ENCODE measurements at regions not wholly inside any gene's neighbourhood (a gene's known extent, or its start where the extent isn't known, plus 50 kb on each side); places are given as distances from the start of the nearest gene placed in this dataset.

- DNase-seq (ENCODE audit: low read depth): no peak
These were observed 467.6 kb downstream of the PRKD1 start for GRCh38 chr14:29459969-29460560.

GRCh38 chr14:29461101-29461500 is 466.5 kb downstream of the PRKD1 start:
- DNase-seq (ENCODE audit: low read depth): no peak

- DNase-seq (ENCODE audit: low read depth): no peak
These were observed 466.1 kb downstream of the PRKD1 start for GRCh38 chr14:29461506-29461905.

GRCh38 chr14:29462321-29462720 is 465.3 kb downstream of the PRKD1 start:
- no peak for DNase-seq (ENCODE audit: low read depth)

GRCh38 chr14:29462772-29463171 is 464.9 kb downstream of the PRKD1 start:
- no peak for DNase-seq (ENCODE audit: low read depth)

GRCh38 chr14:29463727-29464395 is 463.8 kb downstream of the PRKD1 start:
- no peak for DNase-seq (ENCODE audit: low read depth)

- no peak for DNase-seq (ENCODE audit: low read depth)
These were observed 462.6 kb downstream of the PRKD1 start for GRCh38 chr14:29465095-29465494.

- DNase-seq (ENCODE audit: low read depth): no peak
These were observed 452.0 kb downstream of the PRKD1 start for GRCh38 chr14:29475641-29476040.

- DNase-seq (ENCODE audit: low read depth): no peak
These were observed 441.5 kb downstream of the PRKD1 start for GRCh38 chr14:29486132-29486531.

GRCh38 chr14:29489911-29490425 is 437.7 kb downstream of the PRKD1 start:
- DNase-seq (ENCODE audit: low read depth): no peak

GRCh38 chr14:29493849-29494248 is 433.8 kb downstream of the PRKD1 start:
- DNase-seq (ENCODE audit: low read depth): no peak

- no peak for DNase-seq (ENCODE audit: low read depth)
These were observed 433.3 kb downstream of the PRKD1 start for GRCh38 chr14:29494312-29494711.

GRCh38 chr14:29503903-29504302 is 423.7 kb downstream of the PRKD1 start:
- DNase-seq (ENCODE audit: low read depth): no peak

- DNase-seq (ENCODE audit: low read depth): no peak
These were observed 409.3 kb downstream of the PRKD1 start for GRCh38 chr14:29518335-29518734.

- DNase-seq (ENCODE audit: low read depth): no peak
These were observed 406.0 kb downstream of the PRKD1 start for GRCh38 chr14:29521526-29522137.

Data from activated T-cell treated with anti-CD3 and anti-CD28 coated beads for 48 hours (primary cell).